OCI-LY3 (cell line): ENCODE measurements at regions not wholly inside any gene's neighbourhood (a gene's known extent, or its start where the extent isn't known, plus 50 kb on each side); places are given as distances from the start of the nearest gene placed in this dataset.

Experiments used
- H2AFZ ChIP-seq: fragments of 200-600, 300-600 bp; shearing (Covaris generic); 2 replicates; pipeline ENCODE4 v1.6.0; 2014; ENCODE audit warnings: antibody characterized with exemption, low read depth, low read length
- H3K27ac ChIP-seq: fragments of 200-600, 300-600 bp; sonication (generic); 2 replicates; pipeline ENCODE4 v1.5.1; 2014; ENCODE audit warnings: mild to moderate bottlenecking, low read length, moderate library complexity, mixed read lengths
- H3K27me3 ChIP-seq: fragments of 200-600, 300-600 bp; sonication (generic); 2 replicates; pipeline ENCODE4 v1.6.1; 2014; ENCODE audit warnings: low read depth, low read length, mixed read lengths
- H3K36me3 ChIP-seq: fragments of 200-600, 300-600 bp; sonication (generic); replicated peaks from 2 replicates; pipeline ENCODE3; 2014; ENCODE audit warnings: low read depth, low read length, mixed read lengths
- H3K4me1 ChIP-seq: fragments of 300-600, 200-600 bp; sonication (generic); 2 replicates; pipeline ENCODE4 v1.6.1; 2014; ENCODE audit warnings: low read length, mixed read lengths
- H3K4me2 ChIP-seq: fragments of 200-600, 300-600 bp; sonication (generic); 2 replicates; pipeline ENCODE4 v1.6.1; 2014; ENCODE audit warnings: low read length, mixed read lengths
- H3K4me3 ChIP-seq: fragments of 300-600, 200-600 bp; sonication (generic); 2 replicates; pipeline ENCODE4 v1.5.1; 2014; ENCODE audit warnings: antibody characterized with exemption, mild to moderate bottlenecking, low read length, moderate library complexity
- H3K79me2 ChIP-seq: fragments of 300-600, 200-600 bp; shearing (Covaris generic); 2 replicates; pipeline ENCODE4 v1.6.1; 2014; ENCODE audit warnings: mild to moderate bottlenecking, low read length, mixed read lengths
- H3K9ac ChIP-seq: fragments of 300-600, 200-600 bp; shearing (Covaris generic); 2 replicates; pipeline ENCODE4 v1.6.0; 2014; ENCODE audit warnings: mild to moderate bottlenecking, low read length, moderate library complexity
- H3K9me3 ChIP-seq: fragments of 200-600, 300-600 bp; shearing (Covaris generic); 2 replicates; pipeline ENCODE4 v1.6.1; 2014; ENCODE audit warnings: low read length, mixed read lengths; ENCODE audit not compliant: insufficient read depth
- H4K20me1 ChIP-seq: fragments of 200-600, 300-600 bp; sonication (generic); 2 replicates; pipeline ENCODE4 v1.6.1; 2016; ENCODE audit warnings: low read length, mixed read lengths; ENCODE audit not compliant: insufficient read depth
- CTCF ChIP-seq: fragments of 200-600, 300-600 bp; sonication (generic); IDR thresholded peaks from 2 replicates; pipeline ENCODE4 v1.5.1; 2014; ENCODE audit warnings: antibody characterized with exemption, low read length, low read depth
- EZH2phosphoT487 ChIP-seq: fragments of 200-600 bp; shearing (Covaris generic); IDR thresholded peaks from 2 replicates; pipeline ENCODE4 v1.6.1; 2018; ENCODE audit warnings: antibody characterized with exemption, mixed run types, low read depth

- Histone ChIP-seq H3K9me3 (no peaks in the 10 kb centered on the region), H3K4me3 (no peak overlapping the region)
- TF ChIP-seq EZH2phosphoT487 (no peak), CTCF (no peak)
Observed at GRCh38 chr18:76678248-76678647, 144.1 kb upstream of the ZNF236 start.

GRCh38 chr18:76674596-76674995, 147.8 kb upstream of the ZNF236 start:
- Histone ChIP-seq H3K4me2 (no peak overlapping the region), H3K4me3 (no peak overlapping the region), H4K20me1 (no peaks in the 10 kb centered on the region), H3K9me3 (no peaks in the 10 kb centered on the region), H3K4me1 (no peaks in the 10 kb centered on the region), H3K9ac (no peak overlapping the region), H3K79me2 (no peaks in the 10 kb centered on the region), H3K36me3 (no peaks in the 10 kb centered on the region), H3K27me3 (peaks cover 16% of the 10 kb centered on the region; the same call in 1 of the 2 replicates), H2AFZ (no peak overlapping the region), H3K27ac (no peak overlapping the region)
- no peak for TF ChIP-seq EZH2phosphoT487
- TF ChIP-seq CTCF, result no peak

More at GRCh38 chr18:76678248-76678647, 144.1 kb upstream of the ZNF236 start:
- H3K9ac ChIP-seq, result no peak overlapping the region
- H3K27ac ChIP-seq, result no peak overlapping the region
- no peaks in the 10 kb centered on the region for H4K20me1 ChIP-seq
- no peaks in the 10 kb centered on the region for H3K36me3 ChIP-seq
- H3K27me3 ChIP-seq, result peaks cover 6% of the 10 kb centered on the region; the same call in 1 of the 2 replicates
- no peak overlapping the region for H2AFZ ChIP-seq
- no peaks in the 10 kb centered on the region for H3K4me1 ChIP-seq
- no peak overlapping the region for H3K4me2 ChIP-seq
- H3K79me2 ChIP-seq, result no peaks in the 10 kb centered on the region

- no peak for TF ChIP-seq EZH2phosphoT487
- no peak overlapping the region for H3K9ac ChIP-seq
- no peak overlapping the region for H3K4me2 ChIP-seq
- no peak overlapping the region for H3K4me3 ChIP-seq
- H3K9me3 ChIP-seq, result no peaks in the 10 kb centered on the region
- no peaks in the 10 kb centered on the region for H3K4me1 ChIP-seq
- no peaks in the 10 kb centered on the region for H3K79me2 ChIP-seq
- no peaks in the 10 kb centered on the region for H3K36me3 ChIP-seq
- H3K27me3 ChIP-seq, result peaks cover 16% of the 10 kb centered on the region; the same call in 1 of the 2 replicates
- no peaks in the 10 kb centered on the region for H4K20me1 ChIP-seq
- no peak overlapping the region for H3K27ac ChIP-seq
- no peak overlapping the region for H2AFZ ChIP-seq
Observed at GRCh38 chr18:76673281-76674185, 148.8 kb upstream of the ZNF236 start.

GRCh38 chr18:76672627-76673026, 149.7 kb upstream of the ZNF236 start:
- Histone ChIP-seq H3K27ac (no peak overlapping the region), H3K4me3 (no peak overlapping the region), H3K4me1 (no peaks in the 10 kb centered on the region), H3K9me3 (no peaks in the 10 kb centered on the region), H4K20me1 (no peaks in the 10 kb centered on the region), H3K4me2 (no peak overlapping the region), H3K79me2 (no peaks in the 10 kb centered on the region), H3K9ac (no peak overlapping the region), H3K27me3 (peaks cover 16% of the 10 kb centered on the region; the same call in 1 of the 2 replicates), H2AFZ (no peak overlapping the region), H3K36me3 (no peaks in the 10 kb centered on the region)
- TF ChIP-seq CTCF, result no peak
- no peak for TF ChIP-seq EZH2phosphoT487
